ENCODE measurements at regions not wholly inside any gene's neighbourhood (a gene's known extent, or its start where the extent isn't known, plus 50 kb on each side); places are given as distances from the start of the nearest gene placed in this dataset.

GRCh38 chr20:53891306-53891894, 179.0 kb downstream of the BCAS1 start:
- no peak overlapping the region for H3K27ac ChIP-seq (ENCODE audit: insufficient read length, low read depth, low read length)
- no peak overlapping the region for H3K4me2 ChIP-seq (ENCODE audit: insufficient read depth, insufficient read length, low read length)
- no CpG with 5 or more reads among the region's 1 CpG for WGBS (ENCODE audit: extremely low coverage, insufficient read length, low lambda C conversion rate)
- no peaks in the 10 kb centered on the region for H3K79me2 ChIP-seq (ENCODE audit: insufficient read depth, low read length)
- TF ChIP-seq, protein P1, sequence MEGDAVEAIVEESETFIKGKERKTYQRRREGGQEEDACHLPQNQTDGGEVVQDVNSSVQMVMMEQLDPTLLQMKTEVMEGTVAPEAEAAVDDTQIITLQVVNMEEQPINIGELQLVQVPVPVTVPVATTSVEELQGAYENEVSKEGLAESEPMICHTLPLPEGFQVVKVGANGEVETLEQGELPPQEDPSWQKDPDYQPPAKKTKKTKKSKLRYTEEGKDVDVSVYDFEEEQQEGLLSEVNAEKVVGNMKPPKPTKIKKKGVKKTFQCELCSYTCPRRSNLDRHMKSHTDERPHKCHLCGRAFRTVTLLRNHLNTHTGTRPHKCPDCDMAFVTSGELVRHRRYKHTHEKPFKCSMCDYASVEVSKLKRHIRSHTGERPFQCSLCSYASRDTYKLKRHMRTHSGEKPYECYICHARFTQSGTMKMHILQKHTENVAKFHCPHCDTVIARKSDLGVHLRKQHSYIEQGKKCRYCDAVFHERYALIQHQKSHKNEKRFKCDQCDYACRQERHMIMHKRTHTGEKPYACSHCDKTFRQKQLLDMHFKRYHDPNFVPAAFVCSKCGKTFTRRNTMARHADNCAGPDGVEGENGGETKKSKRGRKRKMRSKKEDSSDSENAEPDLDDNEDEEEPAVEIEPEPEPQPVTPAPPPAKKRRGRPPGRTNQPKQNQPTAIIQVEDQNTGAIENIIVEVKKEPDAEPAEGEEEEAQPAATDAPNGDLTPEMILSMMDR (conservative IDR thresholded peaks at IDR 0.05), result no peak
- H3K27me3 ChIP-seq (ENCODE audit: insufficient read depth, low read length), result no peaks in the 10 kb centered on the region
- no peaks in the 10 kb centered on the region for H3K23me2 ChIP-seq (ENCODE audit: insufficient read length, low read depth, low read length, poor library complexity, severe bottlenecking)
- H2BK12ac ChIP-seq (ENCODE audit: insufficient read length, low read depth, low read length), result no peak overlapping the region
- no peaks in the 10 kb centered on the region for H4K20me1 ChIP-seq (ENCODE audit: control insufficient read depth, insufficient read depth, insufficient read length)
- Mint-ChIP-seq H3K36me3 (ENCODE audit: insufficient read depth in 1 of 3, low read depth in 3 of 3) (peaks cover 0 to 13% (median 2%) of the 10 kb centered on the region in 3 experiments; a peak in 3 of 7 replicates), H3K27me3 (ENCODE audit: low read depth) (no peaks in the 10 kb centered on the region), H3K4me3 (no peak overlapping the region), H3K9me3 (peaks cover 4 to 6% of the 10 kb centered on the region in 2 experiments; a peak in 2 of 5 replicates), H3K4me1 (peaks cover 30 to 32% of the 10 kb centered on the region in 2 experiments), H3K27ac (no peak overlapping the region)
- H3K9ac ChIP-seq (ENCODE audit: extremely low read depth, insufficient read length, low read length), result no peak overlapping the region
- no peak for DNase-seq
- no peak overlapping the region for H2AFZ ChIP-seq (ENCODE audit: low read length)
- no peak overlapping the region for H3K18ac ChIP-seq (ENCODE audit: insufficient read length, low read depth, low read length)
- H2BK5ac ChIP-seq (ENCODE audit: insufficient read length, low read length), result no peak overlapping the region
- H2BK15ac ChIP-seq (ENCODE audit: low read depth, low read length), result no peak overlapping the region
- H3K79me1 ChIP-seq (ENCODE audit: insufficient read depth, low read depth, low read length, poor library complexity, severe bottlenecking), result no peaks in the 10 kb centered on the region
- H3K9me3 ChIP-seq (ENCODE audit: control insufficient read depth, low read depth, low read length), result no peaks in the 10 kb centered on the region
- H2BK20ac ChIP-seq (ENCODE audit: low read depth, low read length, poor library complexity, severe bottlenecking), result no peak overlapping the region
- no peak overlapping the region for H4K91ac ChIP-seq (ENCODE audit: insufficient read length, low read depth, low read length)
- no peak overlapping the region for H3K14ac ChIP-seq (ENCODE audit: insufficient read depth, low read length)
- H2BK120ac ChIP-seq (ENCODE audit: low read depth, low read length, poor library complexity, severe bottlenecking), result no peak overlapping the region
- no peak overlapping the region for H4K8ac ChIP-seq (replicated peaks; ENCODE audit: insufficient read length, low read depth, low read length)
- H3K4ac ChIP-seq (ENCODE audit: low read depth, low read length), result no peak overlapping the region
- H3K23ac ChIP-seq (ENCODE audit: insufficient read length, low read depth, low read length), result no peak overlapping the region
- H2AK5ac ChIP-seq (ENCODE audit: insufficient read length, low read length), result no peak overlapping the region
- no peak overlapping the region for H3T11ph ChIP-seq (ENCODE audit: low read length)
- H4K5ac ChIP-seq (ENCODE audit: insufficient read length, low read depth, low read length), result no peak overlapping the region
- no peaks in the 10 kb centered on the region for H3K4me1 ChIP-seq (ENCODE audit: insufficient read depth, low read length)
- no peak overlapping the region for H3K56ac ChIP-seq (ENCODE audit: insufficient read length, low read depth, low read length)
